ENCODE measurements at regions not wholly inside any gene's neighbourhood (a gene's known extent, or its start where the extent isn't known, plus 50 kb on each side); places are given as distances from the start of the nearest gene placed in this dataset.
"Not testable (repeated sequence)": the region's sequence is repeated elsewhere in the genome, so short reads cannot be mapped to it uniquely, and the experiment has no call there.

DNA sequence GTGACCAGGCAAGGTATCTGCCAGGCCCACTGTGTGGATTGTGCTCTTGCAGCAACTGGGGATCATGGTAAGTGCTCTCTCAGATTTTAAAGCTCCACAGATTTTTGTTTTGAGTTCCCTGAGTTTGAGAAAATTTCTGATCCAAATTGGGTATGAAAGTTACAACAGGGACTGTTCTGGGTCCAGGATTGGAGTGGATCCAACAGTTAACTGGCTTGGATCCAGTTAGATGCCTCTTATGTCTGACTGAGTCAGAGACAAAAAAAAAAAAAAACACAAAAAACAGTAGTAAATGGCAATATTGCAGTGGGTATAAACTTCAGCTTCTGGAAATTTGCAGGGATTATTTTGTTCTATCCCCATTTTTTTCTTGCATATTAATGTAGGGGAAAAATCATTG is 598.8 kb downstream of the C12orf50 start:
- no peak overlapping the region for H3K9ac ChIP-seq (ENCODE audit: insufficient read length, low read depth)
- H3K36me3 ChIP-seq (ENCODE audit: insufficient read depth, insufficient read length, low read length), result no peaks in the 10 kb centered on the region
- TF ChIP-seq YY1 (IDR thresholded peaks at IDR 0.05; ENCODE audit: insufficient read depth, insufficient read length) (no peak), SUZ12 (IDR thresholded peaks at IDR 0.05; ENCODE audit: extremely low read depth, insufficient read depth, insufficient read length) (no peak), ZNF274 (IDR thresholded peaks at IDR 0.05; ENCODE audit: low read depth, low read length) (no peak)
- H3K4me3 ChIP-seq (ENCODE audit: insufficient read length, low read depth), result no peak overlapping the region
- DNase-seq (ENCODE audit: low read depth, low spot score), result no peak
- peaks cover 17% of the 10 kb centered on the region for H3K9me3 ChIP-seq (ENCODE audit: insufficient read depth, low read length)
- no peaks in the 10 kb centered on the region for H3K27me3 ChIP-seq (ENCODE audit: insufficient read depth, insufficient read length)
- no peaks in the 10 kb centered on the region for H3K4me1 ChIP-seq (ENCODE audit: insufficient read depth, insufficient read length)

GRCh38 chr12:87428701-87429277 is 600.4 kb downstream of the C12orf50 start:
- no peak for DNase-seq (ENCODE audit: low read depth, low spot score)
- H3K27me3 ChIP-seq (ENCODE audit: insufficient read depth, insufficient read length), result no peaks in the 10 kb centered on the region
- no peaks in the 10 kb centered on the region for H3K4me1 ChIP-seq (ENCODE audit: insufficient read depth, insufficient read length)
- H3K4me3 ChIP-seq (ENCODE audit: insufficient read length, low read depth), result no peak overlapping the region
- TF ChIP-seq ZNF274 (IDR thresholded peaks at IDR 0.05; ENCODE audit: low read depth, low read length), result no peak
- no peak for TF ChIP-seq YY1 (IDR thresholded peaks at IDR 0.05; ENCODE audit: insufficient read depth, insufficient read length)
- no peak for TF ChIP-seq SUZ12 (IDR thresholded peaks at IDR 0.05; ENCODE audit: extremely low read depth, insufficient read depth, insufficient read length)
- peaks cover 17% of the 10 kb centered on the region for H3K9me3 ChIP-seq (ENCODE audit: insufficient read depth, low read length)
- H3K36me3 ChIP-seq (ENCODE audit: insufficient read depth, insufficient read length, low read length), result no peaks in the 10 kb centered on the region
- H3K9ac ChIP-seq (ENCODE audit: insufficient read length, low read depth), result no peak overlapping the region

DNA sequence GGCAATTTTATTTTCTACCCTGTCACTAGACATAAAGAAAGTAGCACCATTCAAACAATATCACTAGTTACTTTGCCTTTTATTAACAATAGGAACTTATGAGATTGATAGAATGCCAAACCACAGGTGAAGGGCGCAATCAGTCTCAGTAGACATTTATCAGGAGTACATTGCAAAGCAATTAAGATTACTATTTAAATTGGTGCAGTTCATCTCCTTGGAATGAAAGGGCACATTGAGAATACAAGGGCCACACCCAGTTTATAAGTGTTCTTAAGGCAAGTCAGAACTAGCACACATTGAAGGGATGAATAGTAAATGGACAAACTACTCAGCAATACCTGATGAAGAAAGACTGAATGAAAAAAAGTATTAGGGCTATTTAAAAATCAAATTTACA is 601.4 kb downstream of the C12orf50 start:
- no peaks in the 10 kb centered on the region for H3K36me3 ChIP-seq (ENCODE audit: insufficient read depth, insufficient read length, low read length)
- H3K4me3 ChIP-seq (ENCODE audit: insufficient read length, low read depth), result no peak overlapping the region
- H3K9ac ChIP-seq (ENCODE audit: insufficient read length, low read depth), result no peak overlapping the region
- H3K27me3 ChIP-seq (ENCODE audit: insufficient read depth, insufficient read length), result no peaks in the 10 kb centered on the region
- peaks cover 17% of the 10 kb centered on the region for H3K9me3 ChIP-seq (ENCODE audit: insufficient read depth, low read length)
- DNase-seq (ENCODE audit: low read depth, low spot score), result no peak
- no peaks in the 10 kb centered on the region for H3K4me1 ChIP-seq (ENCODE audit: insufficient read depth, insufficient read length)
- TF ChIP-seq YY1 (IDR thresholded peaks at IDR 0.05; ENCODE audit: insufficient read depth, insufficient read length) (no peak), ZNF274 (IDR thresholded peaks at IDR 0.05; ENCODE audit: low read depth, low read length) (no peak), SUZ12 (IDR thresholded peaks at IDR 0.05; ENCODE audit: extremely low read depth, insufficient read depth, insufficient read length) (no peak)

DNA sequence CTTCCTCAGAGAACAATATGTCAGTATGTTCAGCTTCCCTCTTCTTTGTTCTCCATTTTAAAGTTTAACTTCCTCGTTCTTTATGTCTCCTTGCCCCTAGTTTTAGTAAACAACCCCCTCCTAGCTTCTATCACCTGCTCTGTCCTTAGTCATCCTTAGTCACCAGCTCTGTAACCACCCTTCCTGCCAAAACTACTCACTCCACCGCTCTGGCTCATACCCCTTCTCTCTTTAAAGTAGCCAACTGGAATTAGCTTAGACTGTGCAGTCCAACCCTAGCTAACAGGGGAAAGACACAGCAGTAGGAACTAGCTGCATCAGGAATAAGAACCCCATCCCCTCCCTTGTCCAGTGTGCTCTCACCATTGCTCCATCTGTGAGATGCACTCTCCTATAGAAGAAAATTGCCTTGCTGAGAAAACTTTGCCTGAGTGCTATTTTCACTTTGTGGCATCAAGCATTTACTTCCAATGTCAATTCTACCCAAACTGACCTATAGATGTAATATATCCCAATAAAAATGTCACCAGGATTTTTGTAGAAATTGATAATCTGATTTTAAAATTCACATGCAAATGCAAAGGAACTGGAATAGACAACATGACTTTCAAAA is 603.2 kb downstream of the C12orf50 start:
- Histone ChIP-seq H3K9ac (ENCODE audit: insufficient read length, low read depth) (no peak overlapping the region), H3K9me3 (ENCODE audit: insufficient read depth, low read length) (peaks cover 17% of the 10 kb centered on the region), H3K36me3 (ENCODE audit: insufficient read depth, insufficient read length, low read length) (no peaks in the 10 kb centered on the region), H3K27me3 (ENCODE audit: insufficient read depth, insufficient read length) (no peaks in the 10 kb centered on the region), H3K4me3 (ENCODE audit: insufficient read length, low read depth) (no peak overlapping the region), H3K4me1 (ENCODE audit: insufficient read depth, insufficient read length) (no peaks in the 10 kb centered on the region)
- DNase-seq (ENCODE audit: low read depth, low spot score), result no peak
- TF ChIP-seq YY1 (IDR thresholded peaks at IDR 0.05; ENCODE audit: insufficient read depth, insufficient read length) (no peak), ZNF274 (IDR thresholded peaks at IDR 0.05; ENCODE audit: low read depth, low read length) (no peak), SUZ12 (IDR thresholded peaks at IDR 0.05; ENCODE audit: extremely low read depth, insufficient read depth, insufficient read length) (no peak)

GRCh38 chr12:87421233-87421632 is 608.0 kb downstream of the C12orf50 start:
- H3K4me1 ChIP-seq (ENCODE audit: insufficient read depth, insufficient read length); H3K4me3 ChIP-seq (ENCODE audit: insufficient read length, low read depth); H3K27me3 ChIP-seq (ENCODE audit: insufficient read depth, insufficient read length); DNase-seq (ENCODE audit: low read depth, low spot score); H3K36me3 ChIP-seq (ENCODE audit: insufficient read depth, insufficient read length, low read length); H3K9me3 ChIP-seq (ENCODE audit: insufficient read depth, low read length); H3K9ac ChIP-seq (ENCODE audit: insufficient read length, low read depth): not testable (repeated sequence)

- no peak overlapping the region for H3K9ac ChIP-seq (ENCODE audit: insufficient read length, low read depth)
- no peak for DNase-seq (ENCODE audit: low read depth, low spot score)
- no peaks in the 10 kb centered on the region for H3K27me3 ChIP-seq (ENCODE audit: insufficient read depth, insufficient read length)
- no peaks in the 10 kb centered on the region for H3K4me1 ChIP-seq (ENCODE audit: insufficient read depth, insufficient read length)
- 0 out of 2 replicates have a peak, but pooled peaks cover 7% of the 10 kb centered on the region for H3K9me3 ChIP-seq (ENCODE audit: insufficient read depth, low read length)
- TF ChIP-seq YY1 (IDR thresholded peaks at IDR 0.05; ENCODE audit: insufficient read depth, insufficient read length) (no peak), SUZ12 (IDR thresholded peaks at IDR 0.05; ENCODE audit: extremely low read depth, insufficient read depth, insufficient read length) (no peak), ZNF274 (IDR thresholded peaks at IDR 0.05; ENCODE audit: low read depth, low read length) (no peak)
- H3K36me3 ChIP-seq (ENCODE audit: insufficient read depth, insufficient read length, low read length), result no peaks in the 10 kb centered on the region
- H3K4me3 ChIP-seq (ENCODE audit: insufficient read length, low read depth), result no peak overlapping the region
Measured at GRCh38 chr12:87413784-87414183, 615.4 kb downstream of the C12orf50 start.

DNA sequence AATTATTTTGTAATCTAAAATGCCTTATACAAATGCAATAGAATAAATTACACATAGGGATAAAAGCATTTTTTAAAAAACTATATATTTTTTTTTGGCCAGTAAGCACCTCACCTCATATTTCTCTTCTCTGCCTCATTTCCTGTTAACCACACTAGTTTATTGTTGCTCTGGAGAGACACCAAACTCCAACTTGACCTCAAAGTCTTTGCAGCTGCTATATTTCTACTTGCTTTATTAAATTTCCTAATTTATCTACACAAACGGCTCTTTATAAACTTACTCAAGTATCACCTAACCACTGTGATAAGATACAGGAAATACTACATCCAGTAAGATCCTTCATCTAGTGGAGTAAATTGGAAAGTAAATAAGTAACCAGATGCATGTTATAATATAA is 622.3 kb downstream of the C12orf50 start:
- no peak overlapping the region for H3K9ac ChIP-seq (ENCODE audit: insufficient read length, low read depth)
- H3K36me3 ChIP-seq (ENCODE audit: insufficient read depth, insufficient read length, low read length), result no peaks in the 10 kb centered on the region
- H3K4me1 ChIP-seq (ENCODE audit: insufficient read depth, insufficient read length), result no peaks in the 10 kb centered on the region
- H3K9me3 ChIP-seq (ENCODE audit: insufficient read depth, low read length), result 0 out of 2 replicates have a peak, but pooled peaks cover 8% of the 10 kb centered on the region
- no peaks in the 10 kb centered on the region for H3K27me3 ChIP-seq (ENCODE audit: insufficient read depth, insufficient read length)
- H3K4me3 ChIP-seq (ENCODE audit: insufficient read length, low read depth), result no peak overlapping the region
- no peak for DNase-seq (ENCODE audit: low read depth, low spot score)
- TF ChIP-seq SUZ12 (IDR thresholded peaks at IDR 0.05; ENCODE audit: extremely low read depth, insufficient read depth, insufficient read length), result no peak
- TF ChIP-seq YY1 (IDR thresholded peaks at IDR 0.05; ENCODE audit: insufficient read depth, insufficient read length), result no peak
- no peak for TF ChIP-seq ZNF274 (IDR thresholded peaks at IDR 0.05; ENCODE audit: low read depth, low read length)
